ENCODE measurements at regions not wholly inside any gene's neighbourhood (a gene's known extent, or its start where the extent isn't known, plus 50 kb on each side); places are given as distances from the start of the nearest gene placed in this dataset.

- Histone ChIP-seq H3K4me3 (ENCODE audit: low read length) (no peak overlapping the region), H3K4me1 (ENCODE audit: control insufficient read depth in 2 of 2, insufficient read depth in 2 of 2, low read length in 2 of 2) (no peaks in the 10 kb centered on the region), H3K9me3 (ENCODE audit: control insufficient read depth in 2 of 3, low read length in 3 of 3) (no peaks in the 10 kb centered on the region), H3K27me3 (ENCODE audit: control insufficient read depth in 2 of 2, insufficient read depth in 2 of 2, low read length in 2 of 2) (no peaks in the 10 kb centered on the region), H3K27ac (ENCODE audit: low read depth, low read length) (no peak overlapping the region), H3K36me3 (ENCODE audit: control insufficient read depth in 2 of 3, insufficient read depth in 3 of 3, low read length in 3 of 3) (no peaks in the 10 kb centered on the region)
- Mint-ChIP-seq H3K4me3 (no peak overlapping the region), H3K27me3 (peaks cover 0 to 10% (median 4%) of the 10 kb centered on the region in 5 donors), H3K9me3 (peaks cover 0 to 16% (median 8%) of the 10 kb centered on the region in 11 donors), H3K4me1 (no peaks in the 10 kb centered on the region), H3K27ac (no peak overlapping the region), H3K36me3 (no peaks in the 10 kb centered on the region)
- POLR2A ChIA-PET: no interaction called here
- DNase-seq (no peak), ATAC-seq (no peak)
- intact Hi-C loops (cut with micrococcal nuclease): no loop called here
- CTCF ChIA-PET: no interaction called here
Measured at GRCh38 chr20:39611901-39612300, 649.8 kb downstream of the DHX35 start.

- no peak for DNase-seq
- no peaks in the 10 kb centered on the region for H3K9me3 ChIP-seq (ENCODE audit: control insufficient read depth in 2 of 3, low read length in 3 of 3)
- no peaks in the 10 kb centered on the region for H3K4me1 ChIP-seq (ENCODE audit: control insufficient read depth in 2 of 2, insufficient read depth in 2 of 2, low read length in 2 of 2)
- H3K27ac ChIP-seq (ENCODE audit: low read depth, low read length): no peak overlapping the region
- Mint-ChIP-seq H3K9me3 (peaks cover 0 to 23% (median 10%) of the 10 kb centered on the region in 11 donors), H3K36me3 (no peaks in the 10 kb centered on the region), H3K4me3 (no peak overlapping the region), H3K27ac (no peak overlapping the region), H3K4me1 (no peaks in the 10 kb centered on the region), H3K27me3 (peaks cover 0 to 18% (median 6%) of the 10 kb centered on the region in 5 donors)
- intact Hi-C loops (cut with micrococcal nuclease): no loop called here
- ATAC-seq: no peak
- H3K4me3 ChIP-seq (ENCODE audit: low read length): no peak overlapping the region
- no peaks in the 10 kb centered on the region for H3K36me3 ChIP-seq (ENCODE audit: control insufficient read depth in 2 of 3, insufficient read depth in 3 of 3, low read length in 3 of 3)
- CTCF ChIA-PET: no interaction called here
- no peaks in the 10 kb centered on the region for H3K27me3 ChIP-seq (ENCODE audit: control insufficient read depth in 2 of 2, insufficient read depth in 2 of 2, low read length in 2 of 2)
- POLR2A ChIA-PET: no interaction called here
Measured at GRCh38 chr20:39607141-39607540, 645.0 kb downstream of the DHX35 start.

GRCh38 chr20:39605908-39606307 lies 643.8 kb downstream of the DHX35 start:
- H3K36me3 ChIP-seq (ENCODE audit: control insufficient read depth in 2 of 3, insufficient read depth in 3 of 3, low read length in 3 of 3): no peaks in the 10 kb centered on the region
- no peaks in the 10 kb centered on the region for H3K4me1 ChIP-seq (ENCODE audit: control insufficient read depth in 2 of 2, insufficient read depth in 2 of 2, low read length in 2 of 2)
- ChIA-PET CTCF (no interaction called here), POLR2A (no interaction called here)
- H3K9me3 Mint-ChIP-seq: peaks cover 0 to 18% (median 10%) of the 10 kb centered on the region in 11 donors
- H3K9me3 ChIP-seq (ENCODE audit: control insufficient read depth in 2 of 3, low read length in 3 of 3): no peaks in the 10 kb centered on the region
- H3K27ac ChIP-seq (ENCODE audit: low read depth, low read length): no peak overlapping the region
- no peak overlapping the region for H3K4me3 Mint-ChIP-seq
- no peak overlapping the region for H3K4me3 ChIP-seq (ENCODE audit: low read length)
- DNase-seq: no peak
- H3K27me3 Mint-ChIP-seq: peaks cover 0 to 18% (median 6%) of the 10 kb centered on the region in 5 donors
- no peak for ATAC-seq
- no peak overlapping the region for H3K27ac Mint-ChIP-seq
- no peaks in the 10 kb centered on the region for H3K27me3 ChIP-seq (ENCODE audit: control insufficient read depth in 2 of 2, insufficient read depth in 2 of 2, low read length in 2 of 2)
- no peaks in the 10 kb centered on the region for H3K36me3 Mint-ChIP-seq
- no peaks in the 10 kb centered on the region for H3K4me1 Mint-ChIP-seq
- intact Hi-C loops (cut with micrococcal nuclease): no loop called here

GRCh38 chr20:39605361-39605760 lies 643.2 kb downstream of the DHX35 start:
- no peaks in the 10 kb centered on the region for H3K9me3 ChIP-seq (ENCODE audit: control insufficient read depth in 2 of 3, low read length in 3 of 3)
- DNase-seq: no peak
- Mint-ChIP-seq H3K9me3 (peaks cover 0 to 14% (median 7%) of the 10 kb centered on the region in 11 donors), H3K4me3 (no peak overlapping the region), H3K27me3 (peaks cover 0 to 18% (median 6%) of the 10 kb centered on the region in 5 donors), H3K36me3 (no peaks in the 10 kb centered on the region), H3K4me1 (no peaks in the 10 kb centered on the region), H3K27ac (no peak overlapping the region)
- POLR2A ChIA-PET: no interaction called here
- no peaks in the 10 kb centered on the region for H3K4me1 ChIP-seq (ENCODE audit: control insufficient read depth in 2 of 2, insufficient read depth in 2 of 2, low read length in 2 of 2)
- H3K36me3 ChIP-seq (ENCODE audit: control insufficient read depth in 2 of 3, insufficient read depth in 3 of 3, low read length in 3 of 3): no peaks in the 10 kb centered on the region
- intact Hi-C loops (cut with micrococcal nuclease): no loop called here
- CTCF ChIA-PET: no interaction called here
- no peak overlapping the region for H3K27ac ChIP-seq (ENCODE audit: low read depth, low read length)
- ATAC-seq: no peak
- no peaks in the 10 kb centered on the region for H3K27me3 ChIP-seq (ENCODE audit: control insufficient read depth in 2 of 2, insufficient read depth in 2 of 2, low read length in 2 of 2)
- H3K4me3 ChIP-seq (ENCODE audit: low read length): no peak overlapping the region

- CTCF ChIA-PET: no interaction called here
- ATAC-seq: no peak
- H3K36me3 ChIP-seq (ENCODE audit: control insufficient read depth in 2 of 3, insufficient read depth in 3 of 3, low read length in 3 of 3): no peaks in the 10 kb centered on the region
- no peak for DNase-seq
- H3K36me3 Mint-ChIP-seq: peaks cover 0 to under 1% (median 0%) of the 10 kb centered on the region in 5 donors
- POLR2A ChIA-PET: no interaction called here
- H3K27me3 Mint-ChIP-seq: peaks cover 0 to 18% (median 10%) of the 10 kb centered on the region in 5 donors
- H3K4me1 ChIP-seq (ENCODE audit: control insufficient read depth in 2 of 2, insufficient read depth in 2 of 2, low read length in 2 of 2): no peaks in the 10 kb centered on the region
- H3K4me1 Mint-ChIP-seq: peaks cover 0 to 1% (median 0%) of the 10 kb centered on the region in 7 donors
- no peaks in the 10 kb centered on the region for H3K9me3 ChIP-seq (ENCODE audit: control insufficient read depth in 2 of 3, low read length in 3 of 3)
- H3K4me3 Mint-ChIP-seq: no peak overlapping the region
- peaks cover 0 to 13% (median 5%) of the 10 kb centered on the region in 11 donors for H3K9me3 Mint-ChIP-seq
- intact Hi-C loops (cut with micrococcal nuclease): no loop called here
- H3K4me3 ChIP-seq (ENCODE audit: low read length): no peak overlapping the region
- no peaks in the 10 kb centered on the region for H3K27me3 ChIP-seq (ENCODE audit: control insufficient read depth in 2 of 2, insufficient read depth in 2 of 2, low read length in 2 of 2)
- no peak overlapping the region for H3K27ac Mint-ChIP-seq
- H3K27ac ChIP-seq (ENCODE audit: low read depth, low read length): no peak overlapping the region
Measured at GRCh38 chr20:39603219-39603618, 641.1 kb downstream of the DHX35 start.

- H3K27ac ChIP-seq (ENCODE audit: low read depth, low read length): no peak overlapping the region
- no peak for DNase-seq
- no peaks in the 10 kb centered on the region for H3K9me3 ChIP-seq (ENCODE audit: control insufficient read depth in 2 of 3, low read length in 3 of 3)
- no peak overlapping the region for H3K4me3 ChIP-seq (ENCODE audit: low read length)
- H3K9me3 Mint-ChIP-seq: peaks cover 0 to 13% (median 6%) of the 10 kb centered on the region in 11 donors
- H3K4me3 Mint-ChIP-seq: no peak overlapping the region
- ChIA-PET CTCF (no interaction called here), POLR2A (no interaction called here)
- no peaks in the 10 kb centered on the region for H3K36me3 ChIP-seq (ENCODE audit: control insufficient read depth in 2 of 3, insufficient read depth in 3 of 3, low read length in 3 of 3)
- intact Hi-C loops (cut with micrococcal nuclease): no loop called here
- peaks cover 0 to 1% (median 0%) of the 10 kb centered on the region in 7 donors for H3K4me1 Mint-ChIP-seq
- H3K36me3 Mint-ChIP-seq: peaks cover 0 to 5% (median 0%) of the 10 kb centered on the region in 5 donors
- no peak overlapping the region for H3K27ac Mint-ChIP-seq
- peaks cover 0 to 18% (median 9%) of the 10 kb centered on the region in 5 donors for H3K27me3 Mint-ChIP-seq
- H3K4me1 ChIP-seq (ENCODE audit: control insufficient read depth in 2 of 2, insufficient read depth in 2 of 2, low read length in 2 of 2): no peaks in the 10 kb centered on the region
- no peaks in the 10 kb centered on the region for H3K27me3 ChIP-seq (ENCODE audit: control insufficient read depth in 2 of 2, insufficient read depth in 2 of 2, low read length in 2 of 2)
- no peak for ATAC-seq
Measured at GRCh38 chr20:39602649-39603048, 640.5 kb downstream of the DHX35 start.

GRCh38 chr20:39600871-39601270 lies 638.7 kb downstream of the DHX35 start:
- Mint-ChIP-seq H3K4me3 (no peak overlapping the region), H3K4me1 (peaks cover 0 to 1% (median 0%) of the 10 kb centered on the region in 7 donors), H3K27ac (no peak overlapping the region), H3K36me3 (peaks cover 0 to 5% (median 0%) of the 10 kb centered on the region in 5 donors), H3K27me3 (peaks cover 0 to 18% (median 8%) of the 10 kb centered on the region in 5 donors), H3K9me3 (peaks cover 0 to 13% (median 5%) of the 10 kb centered on the region in 11 donors)
- Histone ChIP-seq H3K27ac (ENCODE audit: low read depth, low read length) (no peak overlapping the region), H3K4me3 (ENCODE audit: low read length) (no peak overlapping the region), H3K36me3 (ENCODE audit: control insufficient read depth in 2 of 3, insufficient read depth in 3 of 3, low read length in 3 of 3) (no peaks in the 10 kb centered on the region), H3K9me3 (ENCODE audit: control insufficient read depth in 2 of 3, low read length in 3 of 3) (no peaks in the 10 kb centered on the region), H3K27me3 (ENCODE audit: control insufficient read depth in 2 of 2, insufficient read depth in 2 of 2, low read length in 2 of 2) (no peaks in the 10 kb centered on the region), H3K4me1 (ENCODE audit: control insufficient read depth in 2 of 2, insufficient read depth in 2 of 2, low read length in 2 of 2) (no peaks in the 10 kb centered on the region)
- CTCF ChIA-PET: no interaction called here
- POLR2A ChIA-PET: no interaction called here
- DNase-seq (no peak), ATAC-seq (no peak)
- intact Hi-C loops (cut with micrococcal nuclease): no loop called here

All from naive thymus-derived CD4-positive, alpha-beta T cell (primary cell).